ENCODE measurements at regions not wholly inside any gene's neighbourhood (a gene's known extent, or its start where the extent isn't known, plus 50 kb on each side); places are given as distances from the start of the nearest gene placed in this dataset.

DNA sequence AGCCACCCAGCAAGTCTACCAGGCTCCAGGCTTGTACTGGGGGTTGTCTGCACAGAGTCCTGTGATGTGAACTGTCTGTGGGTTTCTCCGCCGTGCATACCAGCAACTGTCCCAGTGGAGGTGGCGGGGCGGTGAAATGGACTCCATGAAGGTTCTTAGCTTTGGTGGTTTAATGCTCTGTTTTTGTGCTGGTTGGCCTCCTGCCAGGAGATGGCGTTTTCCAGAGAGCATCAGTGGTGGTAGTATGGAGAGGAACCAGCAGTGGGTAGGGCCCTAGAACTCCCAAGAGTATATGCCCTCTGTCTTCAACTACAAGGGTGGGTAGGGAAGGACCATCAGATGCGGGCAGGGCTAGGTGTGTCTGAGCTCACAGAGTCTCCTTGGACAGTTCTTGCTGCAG lies 303.8 kb downstream of the TMEM121 start:
- DNase-seq: no peak
- H3K4me1 ChIP-seq (replicated peaks in 1 of 2): no peaks in the 10 kb centered on the region
- intact Hi-C loops (cut with DNase I): no loop called here
- peaks cover 5% of the 10 kb centered on the region for H3K27me3 ChIP-seq
- no peak for TF ChIP-seq CTCF (IDR thresholded peaks at IDR 0.05)
- no peak for TF ChIP-seq POLR2A (IDR thresholded peaks at IDR 0.05)
- no peak overlapping the region for H3K27ac ChIP-seq
- H3K36me3 ChIP-seq (replicated peaks in 1 of 2): no peaks in the 10 kb centered on the region
- H3K9me3 ChIP-seq (replicated peaks in 1 of 3): no peaks in the 10 kb centered on the region
- no peak overlapping the region for H3K4me3 ChIP-seq
- WGBS, 4 donors: 63 to 85% (median 66%) methylated on average over 4 to 6 of the region's 6 CpGs

GRCh38 chr14:105836160-105836559 lies 309.8 kb downstream of the TMEM121 start:
- 75 to 91% (median 81%) methylated on average over 7 to 11 of the region's 11 CpGs for WGBS, 4 donors
- Histone ChIP-seq H3K36me3 (replicated peaks in 1 of 2) (no peaks in the 10 kb centered on the region), H3K4me1 (replicated peaks in 1 of 2) (no peaks in the 10 kb centered on the region), H3K4me3 (no peak overlapping the region), H3K27me3 (peaks cover 2% of the 10 kb centered on the region), H3K9me3 (replicated peaks in 1 of 3) (no peaks in the 10 kb centered on the region), H3K27ac (no peak overlapping the region)
- intact Hi-C loops (cut with DNase I): no loop called here
- DNase-seq: no peak
- TF ChIP-seq POLR2A (IDR thresholded peaks at IDR 0.05) (no peak), CTCF (IDR thresholded peaks at IDR 0.05) (no peak)

DNA sequence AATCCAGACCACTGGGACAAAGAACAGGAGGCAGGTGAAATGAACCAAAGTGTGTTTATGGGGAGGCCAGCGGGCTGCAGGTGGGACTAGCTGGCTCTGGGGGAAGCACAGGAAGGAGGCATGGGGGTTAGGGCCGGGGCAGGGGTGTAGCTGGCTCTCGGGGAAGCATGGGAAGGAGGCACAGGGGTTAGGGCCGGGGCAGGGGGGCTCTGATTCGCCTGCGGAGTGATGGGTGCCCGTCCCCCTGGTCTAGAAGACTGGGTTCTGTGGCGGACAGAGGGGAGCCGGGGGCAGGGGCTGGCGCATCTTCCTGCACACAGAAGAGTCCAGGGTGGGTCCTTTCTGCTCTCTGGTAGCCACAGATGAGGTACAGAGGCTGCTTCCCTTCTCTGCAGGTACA lies 310.3 kb downstream of the TMEM121 start:
- no peaks in the 10 kb centered on the region for H3K36me3 ChIP-seq (replicated peaks in 1 of 2)
- TF ChIP-seq CTCF (IDR thresholded peaks at IDR 0.05) (no peak), POLR2A (IDR thresholded peaks at IDR 0.05) (no peak)
- DNase-seq: no peak
- WGBS, 4 donors: 72 to 77% (median 76%) methylated on average over 9 to 10 of the region's 10 CpGs
- no peaks in the 10 kb centered on the region for H3K27me3 ChIP-seq
- no peak overlapping the region for H3K4me3 ChIP-seq
- intact Hi-C loops (cut with DNase I): no loop called here
- no peaks in the 10 kb centered on the region for H3K4me1 ChIP-seq (replicated peaks in 1 of 2)
- no peak overlapping the region for H3K27ac ChIP-seq
- no peaks in the 10 kb centered on the region for H3K9me3 ChIP-seq (replicated peaks in 1 of 3)

DNA sequence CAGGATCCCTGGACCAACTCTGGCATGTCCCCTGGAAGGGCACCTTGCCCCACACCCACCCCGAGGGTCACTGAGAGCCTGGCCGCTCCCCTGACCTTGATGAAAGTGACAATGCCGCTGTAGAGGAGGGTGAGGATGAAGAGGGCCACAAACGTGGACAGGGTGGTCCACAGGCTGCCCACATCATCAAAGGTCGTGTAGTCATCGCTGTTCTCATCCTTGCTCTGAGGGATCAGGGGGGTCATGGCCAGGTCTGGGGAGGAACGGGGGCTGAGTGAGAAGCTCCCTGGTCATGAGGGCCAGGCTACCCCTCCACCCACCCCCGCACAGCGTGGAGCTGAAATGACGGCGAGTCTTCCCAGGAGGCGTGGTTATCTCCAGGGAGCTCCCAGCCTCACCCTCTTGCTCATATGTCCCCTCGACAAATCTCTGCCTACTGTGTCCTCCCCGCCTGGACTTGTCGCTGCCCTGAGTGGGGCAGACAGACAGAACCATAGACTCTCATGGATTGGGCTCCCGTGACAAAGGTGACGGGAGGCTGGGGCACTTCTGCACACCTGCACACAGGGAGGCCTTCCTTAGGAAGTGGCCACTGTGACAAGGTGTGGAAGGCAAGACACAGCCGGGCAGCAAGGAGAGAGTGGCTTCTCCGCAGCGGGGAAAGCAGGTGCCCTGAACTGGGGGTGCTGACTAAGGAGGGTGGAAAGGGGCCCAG lies 311.1 kb downstream of the TMEM121 start:
- Histone ChIP-seq H3K36me3 (replicated peaks in 1 of 2) (no peaks in the 10 kb centered on the region), H3K27me3 (no peaks in the 10 kb centered on the region), H3K4me3 (no peak overlapping the region), H3K4me1 (replicated peaks in 1 of 2) (no peaks in the 10 kb centered on the region), H3K9me3 (replicated peaks in 1 of 3) (no peaks in the 10 kb centered on the region), H3K27ac (no peak overlapping the region)
- intact Hi-C loops (cut with DNase I): no loop called here
- WGBS, 4 donors: 75 to 80% (median 78%) methylated on average over 11 to 20 of the region's 20 CpGs
- no peak for DNase-seq
- TF ChIP-seq POLR2A (IDR thresholded peaks at IDR 0.05) (no peak), CTCF (IDR thresholded peaks at IDR 0.05) (no peak)
